K562 (cell line): ENCODE measurements at regions not wholly inside any gene's neighbourhood (a gene's known extent, or its start where the extent isn't known, plus 50 kb on each side); places are given as distances from the start of the nearest gene placed in this dataset.

Experiments
- ATAC-seq: fragments of 200-7000 bp; cut with Tn5 transposase; 3 replicates; pipeline ENCODE4 v1.9.1; 2020; ENCODE audit warnings: moderate library complexity
- BruUV-seq: library from RNA; stranded (reverse); fragments of 400-500 nt; replicated peaks from 2 replicates; lab custom pipeline; 2021; lab: Mats Ljungman, UMichigan
- CTCF ChIA-PET: fragments of 300-600 bp; formaldehyde crosslinking; extraction: SDS; loops from one replicate; lab custom pipeline; 2021; ENCODE audit warnings: low intra/inter-chr PET ratio; lab: Yijun Ruan, JAX
- POLR2A ChIA-PET: fragments of 300-600, 350-650 bp; sonication (Branson Sonifier 250); formaldehyde crosslinking; extraction: SDS; loops from one replicate; lab custom pipeline; 2021; ENCODE audit warnings: antibody characterized with exemption, inconsistent platforms; lab: Yijun Ruan, JAX
- DNase-seq, 4 experiments: peaks; one replicate each; pipeline versions ENCODE4 v3.0.0 to v3.0.0-alpha.2; 2011 to 2018; ENCODE audit warnings: low spot score in 3 of 4, mixed read lengths in 3 of 4; ENCODE audit errors: extremely low read depth in 1 of 4
- FAIRE-seq: peaks from 2 replicates; lab custom pipeline; 2011; peaks lifted over from hg19 to GRCh38; lab: Jason Lieb, UNC
- H2AFZ ChIP-seq: 2 replicates; pipeline ENCODE4 v1.6.0; 2011; ENCODE audit warnings: low read depth, low read length, control low read depth, inconsistent platforms
- H3K27ac ChIP-seq: fragments of 200-600 bp; 3 replicates; pipeline ENCODE4 v1.8.0; 2011; ENCODE audit warnings: low read depth, mild to moderate bottlenecking, control low read depth, inconsistent platforms, low read length, moderate library complexity, mixed read lengths; ENCODE audit errors: extremely low read depth
- H3K27me3 ChIP-seq, 2 experiments: fragments of 300-600 bp in 1 of 2; 2 replicates in 1 of 2; 3 replicates in 1 of 2; pipeline versions ENCODE4 v1.6.0 to v1.8.0; 2011; ENCODE audit warnings: inconsistent platforms in 2 of 2, low read length in 2 of 2, mild to moderate bottlenecking in 1 of 2, mixed read lengths in 1 of 2, moderate library complexity in 1 of 2; ENCODE audit not compliant: control insufficient read depth in 2 of 2, insufficient read depth in 2 of 2
- H3K36me3 ChIP-seq: fragments of 300-600 bp; 3 replicates; pipeline ENCODE4 v1.8.0; 2011; ENCODE audit warnings: mild to moderate bottlenecking, low read length, inconsistent platforms; ENCODE audit not compliant: control insufficient read depth, insufficient read depth
- H3K4me1 ChIP-seq, 2 experiments: fragments of 200-600 bp in 1 of 2; replicated peaks in 1 of 2; 2 replicates in 1 of 2; 3 replicates in 1 of 2; pipeline versions ENCODE4 v1.5.1 to v1.8.0; 2011; ENCODE audit warnings: inconsistent platforms in 2 of 2, low read length in 2 of 2, mild to moderate bottlenecking in 1 of 2, mixed read lengths in 1 of 2, moderate library complexity in 1 of 2; ENCODE audit not compliant: control insufficient read depth in 2 of 2, insufficient read depth in 2 of 2
- H3K4me2 ChIP-seq: 2 replicates; pipeline ENCODE4 v1.6.1; 2011; ENCODE audit warnings: low read length, control low read depth, inconsistent platforms, mixed read lengths; ENCODE audit not compliant: insufficient read depth
- H3K4me3 ChIP-seq: fragments of 200-600 bp; sonication (generic), shearing (Covaris generic); 2 replicates; pipeline ENCODE4 v1.5.1; 2016; ENCODE audit warnings: control low read depth, inconsistent platforms
- H3K79me2 ChIP-seq: fragments of 200-600 bp; 3 replicates; pipeline ENCODE4 v1.8.0; 2011; ENCODE audit warnings: low read length, inconsistent platforms; ENCODE audit not compliant: control insufficient read depth, insufficient read depth
- H3K9ac ChIP-seq, 2 experiments: 2 replicates each; pipeline versions ENCODE4 v1.6.0 to v1.6.1; 2011; ENCODE audit warnings: low read depth in 2 of 2, low read length in 2 of 2, control low read depth in 1 of 2, inconsistent platforms in 1 of 2, mild to moderate bottlenecking in 1 of 2, mixed read lengths in 1 of 2; ENCODE audit not compliant: insufficient read depth in 1 of 2
- H3K9me1 ChIP-seq: one replicate; pipeline ENCODE4 v1.6.0; 2011; ENCODE audit warnings: inconsistent platforms, mild to moderate bottlenecking, low read length, moderate library complexity; ENCODE audit not compliant: control insufficient read depth, insufficient read depth
- H3K9me3 ChIP-seq: replicated peaks from 2 replicates; pipeline ENCODE4 v1.5.1; 2011; ENCODE audit warnings: low read depth, low read length, inconsistent platforms; ENCODE audit not compliant: control insufficient read depth, insufficient read depth
- H4K20me1 ChIP-seq: replicated peaks from 2 replicates; pipeline ENCODE4 v1.6.1; 2011; ENCODE audit warnings: low read length, inconsistent platforms, mixed read lengths; ENCODE audit not compliant: control insufficient read depth, insufficient read depth
- ASH1L ChIP-seq: fragments of 450-650 bp; IDR thresholded peaks from 2 replicates; pipeline ENCODE4 v1.6.1; 2018; ENCODE audit warnings: borderline replicate concordance, mild to moderate bottlenecking, low read depth; ENCODE audit not compliant: partially characterized antibody
- CHD1 ChIP-seq: fragments of 200-600 bp; sonication (generic); IDR thresholded peaks from one replicate; pipeline ENCODE4 v1.6.1; 2012; ENCODE audit warnings: mild to moderate bottlenecking, moderate library complexity, low read length, inconsistent platforms
- NCOA4 ChIP-seq: fragments of 450-650 bp; IDR thresholded peaks from 2 replicates; pipeline ENCODE4 v1.6.1; 2018; ENCODE audit warnings: mild to moderate bottlenecking; ENCODE audit not compliant: partially characterized antibody
- PCBP1 ChIP-seq: fragments of 200-400 bp; formaldehyde crosslinking; IDR thresholded peaks from 2 replicates; pipeline ENCODE4 v1.6.1; 2018; ENCODE audit warnings: mild to moderate bottlenecking, low read depth, low read length; ENCODE audit not compliant: poor library complexity, severe bottlenecking
- POLR2B ChIP-seq: fragments of 450-650 bp; IDR thresholded peaks from 2 replicates; pipeline ENCODE4 v1.6.1; 2018; ENCODE audit warnings: low read depth; ENCODE audit not compliant: partially characterized antibody
- SMAD2 ChIP-seq: fragments of 150-350 bp; IDR thresholded peaks from 2 replicates; pipeline ENCODE4 v1.6.1; 2014; ENCODE audit warnings: low read depth, mild to moderate bottlenecking, low read length
- ZNF133 ChIP-seq: fragments of 250-450 bp; sonication (Bioruptor Pico); IDR thresholded peaks from 2 replicates; pipeline ENCODE4 v1.4.0; 2020; ENCODE audit warnings: mild to moderate bottlenecking
- ZNF217 ChIP-seq: sonication (generic); formaldehyde crosslinking; IDR thresholded peaks from 2 replicates; pipeline ENCODE4 v1.8.0; 2022; ENCODE audit warnings: mild to moderate bottlenecking, missing genetic modification reagents
- ZNF644 ChIP-seq: fragments of 200-800 bp; sonication (Bioruptor generic); IDR thresholded peaks from 2 replicates; pipeline ENCODE4 v1.6.1; 2016; ENCODE audit warnings: low read depth, missing genetic modification characterization, missing compliant biosample characterization
- WGBS: fragments of 100-300 bp; shearing (Covaris generic); methylation state at CpG from one replicate; pipeline ENCODE4 v1.1.6; 2016; ENCODE audit warnings: low coverage, mixed read lengths; ENCODE audit not compliant: insufficient coverage; ENCODE audit errors: missing lambda C conversion rate; 5-methylcytosine and 5-hydroxymethylcytosine counted together
- in situ Hi-C: fragments of 300-500 bp; cut with MboI; formaldehyde crosslinking; loops from 4 replicates; pipeline ENCODE4 v1.15.0; 2018; ENCODE audit warnings: inconsistent platforms, mixed read lengths
- intact Hi-C: fragments of 100-400 bp; cut with micrococcal nuclease; formaldehyde crosslinking; loops from 2 replicates; pipeline ENCODE4 v1.14.2; 2022
- TF ChIP-seq, protein P1 (sequence below), 2 experiments: fragments of 450-650 bp in 1 of 2; sonication (generic) in 1 of 2; formaldehyde crosslinking; conservative IDR thresholded peaks; 2 replicates each; pipeline versions ENCODE4 v1.4.0 to v1.8.1; 2020 to 2022; ENCODE audit warnings: mild to moderate bottlenecking in 1 of 2, missing genetic modification reagents in 1 of 2
- TF ChIP-seq, protein P2 (sequence below), 2 experiments: fragments of 150-350 bp in 1 of 2; IDR thresholded peaks; 2 replicates each; pipeline ENCODE4 v1.6.1; 2012 to 2016; ENCODE audit warnings: low read depth in 2 of 2, low read length in 2 of 2, mild to moderate bottlenecking in 1 of 2, moderate library complexity in 1 of 2
- TF ChIP-seq, protein P3 (sequence below): fragments of 200-800 bp; sonication (Bioruptor generic); IDR thresholded peaks from 2 replicates; pipeline ENCODE4 v1.6.1; 2017; ENCODE audit warnings: missing genetic modification characterization, missing compliant biosample characterization
- TF ChIP-seq, protein P4 (sequence below): sonication (generic); formaldehyde crosslinking; IDR thresholded peaks from 2 replicates; pipeline ENCODE4 v1.8.0; 2022; ENCODE audit warnings: missing genetic modification reagents, mild to moderate bottlenecking, moderate library complexity, borderline replicate concordance

DNA sequence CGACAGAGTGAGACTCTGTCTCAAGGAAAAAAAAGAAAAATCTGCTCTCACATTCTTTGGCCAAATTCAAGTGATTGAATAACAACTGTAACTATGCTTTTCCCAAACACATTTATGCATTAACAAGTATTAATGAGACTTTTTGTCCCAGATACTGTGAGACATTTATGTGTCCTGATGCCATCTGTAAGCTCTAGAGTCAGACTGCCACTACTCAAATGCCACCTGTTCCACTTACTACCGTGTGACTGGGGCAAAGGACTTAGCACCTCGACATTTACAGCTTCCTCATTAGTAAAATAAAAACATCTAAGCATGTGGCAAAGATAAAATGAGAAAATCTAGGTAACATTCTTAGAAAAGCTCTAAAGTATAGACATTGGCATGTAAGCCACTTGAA, 178.1 kb upstream of the MARCKS start:
- no peak overlapping the region for H3K27ac ChIP-seq
- ATAC-seq (no peak), DNase-seq (no peak), FAIRE-seq (no peak)
- no peaks in the 10 kb centered on the region for H3K9me1 ChIP-seq
- H3K4me2 ChIP-seq, result no peak overlapping the region
- intact Hi-C loops, result no loop called here
- H3K9ac ChIP-seq, result no peak overlapping the region
- no peaks in the 10 kb centered on the region for H3K9me3 ChIP-seq
- H2AFZ ChIP-seq, result no peak overlapping the region
- BruUV-seq, result no TSS peak
- no peak overlapping the region for H3K4me3 ChIP-seq
- in situ Hi-C loops, result no loop called here
- ChIA-PET POLR2A (no interaction called here), CTCF (no interaction called here)
- no peaks in the 10 kb centered on the region for H3K4me1 ChIP-seq
- H4K20me1 ChIP-seq, result no peaks in the 10 kb centered on the region
- no peaks in the 10 kb centered on the region for H3K79me2 ChIP-seq
- 0% methylated on average over 3 of the region's 3 CpGs for WGBS
- no peaks in the 10 kb centered on the region for H3K36me3 ChIP-seq
- H3K27me3 ChIP-seq, result no peaks in the 10 kb centered on the region
- TF ChIP-seq POLR2B, result no peak
- no peak for TF ChIP-seq ZNF644 (tag)
- TF ChIP-seq NCOA4, result no peak
- TF ChIP-seq PCBP1, result no peak
- TF ChIP-seq, protein P1, sequence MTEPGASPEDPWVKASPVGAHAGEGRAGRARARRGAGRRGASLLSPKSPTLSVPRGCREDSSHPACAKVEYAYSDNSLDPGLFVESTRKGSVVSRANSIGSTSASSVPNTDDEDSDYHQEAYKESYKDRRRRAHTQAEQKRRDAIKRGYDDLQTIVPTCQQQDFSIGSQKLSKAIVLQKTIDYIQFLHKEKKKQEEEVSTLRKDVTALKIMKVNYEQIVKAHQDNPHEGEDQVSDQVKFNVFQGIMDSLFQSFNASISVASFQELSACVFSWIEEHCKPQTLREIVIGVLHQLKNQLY (CRISPR knock-in tag; conservative IDR thresholded peaks at IDR 0.05), result no peak
- no peak for TF ChIP-seq SMAD2
- TF ChIP-seq, protein P2, sequence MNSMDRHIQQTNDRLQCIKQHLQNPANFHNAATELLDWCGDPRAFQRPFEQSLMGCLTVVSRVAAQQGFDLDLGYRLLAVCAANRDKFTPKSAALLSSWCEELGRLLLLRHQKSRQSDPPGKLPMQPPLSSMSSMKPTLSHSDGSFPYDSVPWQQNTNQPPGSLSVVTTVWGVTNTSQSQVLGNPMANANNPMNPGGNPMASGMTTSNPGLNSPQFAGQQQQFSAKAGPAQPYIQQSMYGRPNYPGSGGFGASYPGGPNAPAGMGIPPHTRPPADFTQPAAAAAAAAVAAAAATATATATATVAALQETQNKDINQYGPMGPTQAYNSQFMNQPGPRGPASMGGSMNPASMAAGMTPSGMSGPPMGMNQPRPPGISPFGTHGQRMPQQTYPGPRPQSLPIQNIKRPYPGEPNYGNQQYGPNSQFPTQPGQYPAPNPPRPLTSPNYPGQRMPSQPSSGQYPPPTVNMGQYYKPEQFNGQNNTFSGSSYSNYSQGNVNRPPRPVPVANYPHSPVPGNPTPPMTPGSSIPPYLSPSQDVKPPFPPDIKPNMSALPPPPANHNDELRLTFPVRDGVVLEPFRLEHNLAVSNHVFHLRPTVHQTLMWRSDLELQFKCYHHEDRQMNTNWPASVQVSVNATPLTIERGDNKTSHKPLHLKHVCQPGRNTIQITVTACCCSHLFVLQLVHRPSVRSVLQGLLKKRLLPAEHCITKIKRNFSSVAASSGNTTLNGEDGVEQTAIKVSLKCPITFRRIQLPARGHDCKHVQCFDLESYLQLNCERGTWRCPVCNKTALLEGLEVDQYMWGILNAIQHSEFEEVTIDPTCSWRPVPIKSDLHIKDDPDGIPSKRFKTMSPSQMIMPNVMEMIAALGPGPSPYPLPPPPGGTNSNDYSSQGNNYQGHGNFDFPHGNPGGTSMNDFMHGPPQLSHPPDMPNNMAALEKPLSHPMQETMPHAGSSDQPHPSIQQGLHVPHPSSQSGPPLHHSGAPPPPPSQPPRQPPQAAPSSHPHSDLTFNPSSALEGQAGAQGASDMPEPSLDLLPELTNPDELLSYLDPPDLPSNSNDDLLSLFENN (IDR thresholded peaks at IDR 0.05; ENCODE audit: low read depth in 2 of 2, low read length in 2 of 2), result no peak
- TF ChIP-seq, protein P3, sequence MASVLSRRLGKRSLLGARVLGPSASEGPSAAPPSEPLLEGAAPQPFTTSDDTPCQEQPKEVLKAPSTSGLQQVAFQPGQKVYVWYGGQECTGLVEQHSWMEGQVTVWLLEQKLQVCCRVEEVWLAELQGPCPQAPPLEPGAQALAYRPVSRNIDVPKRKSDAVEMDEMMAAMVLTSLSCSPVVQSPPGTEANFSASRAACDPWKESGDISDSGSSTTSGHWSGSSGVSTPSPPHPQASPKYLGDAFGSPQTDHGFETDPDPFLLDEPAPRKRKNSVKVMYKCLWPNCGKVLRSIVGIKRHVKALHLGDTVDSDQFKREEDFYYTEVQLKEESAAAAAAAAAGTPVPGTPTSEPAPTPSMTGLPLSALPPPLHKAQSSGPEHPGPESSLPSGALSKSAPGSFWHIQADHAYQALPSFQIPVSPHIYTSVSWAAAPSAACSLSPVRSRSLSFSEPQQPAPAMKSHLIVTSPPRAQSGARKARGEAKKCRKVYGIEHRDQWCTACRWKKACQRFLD, result no peak
- no peak for TF ChIP-seq ASH1L
- no peak for TF ChIP-seq ZNF133
- no peak for TF ChIP-seq CHD1
- TF ChIP-seq ZNF217, result no peak
- TF ChIP-seq, protein P4, sequence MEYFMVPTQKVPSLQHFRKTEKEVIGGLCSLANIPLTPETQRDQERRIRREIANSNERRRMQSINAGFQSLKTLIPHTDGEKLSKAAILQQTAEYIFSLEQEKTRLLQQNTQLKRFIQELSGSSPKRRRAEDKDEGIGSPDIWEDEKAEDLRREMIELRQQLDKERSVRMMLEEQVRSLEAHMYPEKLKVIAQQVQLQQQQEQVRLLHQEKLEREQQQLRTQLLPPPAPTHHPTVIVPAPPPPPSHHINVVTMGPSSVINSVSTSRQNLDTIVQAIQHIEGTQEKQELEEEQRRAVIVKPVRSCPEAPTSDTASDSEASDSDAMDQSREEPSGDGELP, result no peak
- TF ChIP-seq, all 486 proteins: peak for 0
